Breast epithelium (tissue), 4 donors: ENCODE measurements at regions not wholly inside any gene's neighbourhood (a gene's known extent, or its start where the extent isn't known, plus 50 kb on each side); places are given as distances from the start of the nearest gene placed in this dataset.

Source experiments
- DNase-seq, 2 donors: peaks; one replicate each; pipeline ENCODE4 v3.0.0-alpha.2; 2019; ENCODE audit warnings: low spot score in 2 of 2
- H3K27ac ChIP-seq, 2 donors: fragments of 200-600 bp; sonication (generic) in 1 of 2; one replicate each; pipeline ENCODE4 v1.5.1; 2016 to 2019; ENCODE audit warnings: mild to moderate bottlenecking in 1 of 2
- H3K27me3 ChIP-seq, 2 donors: fragments of 200-600 bp; sonication (generic) in 1 of 2; one replicate each; pipeline versions ENCODE4 v1.5.1 to v1.6.0; 2017 to 2019; ENCODE audit warnings: control low read depth in 1 of 2, mild to moderate bottlenecking in 1 of 2
- H3K36me3 ChIP-seq: fragments of 200-600 bp; one replicate; pipeline ENCODE4 v1.5.1; 2019
- H3K4me1 ChIP-seq, 2 donors: fragments of 200-600 bp; sonication (generic); one replicate each; pipeline ENCODE4 v1.5.1; 2016 to 2019; ENCODE audit warnings: control low read depth in 1 of 2
- H3K4me3 ChIP-seq, 3 donors: fragments of 200-600 bp; sonication (generic); 1 replicate in 2 of 3; 2 replicates in 1 of 3; pipeline ENCODE4 v1.5.1; 2016 to 2019; ENCODE audit warnings: mild to moderate bottlenecking in 3 of 3, moderate library complexity in 2 of 3
- H3K9me3 ChIP-seq, 2 donors: fragments of 200-600 bp; sonication (generic) in 1 of 2; one replicate each; pipeline ENCODE4 v1.5.1; 2016 to 2019; ENCODE audit warnings: control low read depth in 1 of 2
- CTCF ChIP-seq, 3 donors: fragments of 450-650 bp; IDR thresholded peaks; one replicate each; pipeline ENCODE4 v1.5.1; 2016 to 2017; ENCODE audit warnings: antibody characterized with exemption in 3 of 3, mild to moderate bottlenecking in 3 of 3, moderate library complexity in 3 of 3
- POLR2A ChIP-seq: fragments of 450-650 bp; IDR thresholded peaks from one replicate; pipeline ENCODE4 v1.6.1; 2016; ENCODE audit warnings: antibody characterized with exemption, mild to moderate bottlenecking, moderate library complexity
- POLR2AphosphoS5 ChIP-seq, 3 donors: sonication (generic); formaldehyde crosslinking; IDR thresholded peaks; one replicate each; pipeline ENCODE4 v1.6.1; 2017; ENCODE audit warnings: antibody characterized with exemption in 3 of 3
- intact Hi-C: fragments of 100-400 bp; cut with DNase I; formaldehyde crosslinking; loops from one replicate; pipeline ENCODE4 v1.15.1; 2023; ENCODE audit warnings: low total_unique reads

GRCh38 chr2:19490846-19491435, 132.5 kb upstream of the OSR1 start:
- Histone ChIP-seq H3K9me3 (no peaks in the 10 kb centered on the region), H3K4me3 (no peak overlapping the region), H3K27ac (peak overlapping the region in 1 of 2 donors; percentile 39), H3K4me1 (no peaks in the 10 kb centered on the region), H3K36me3 (no peaks in the 10 kb centered on the region), H3K27me3 (no peaks in the 10 kb centered on the region)
- no peak for TF ChIP-seq CTCF (IDR thresholded peaks at IDR 0.05)
- TF ChIP-seq POLR2AphosphoS5 (IDR thresholded peaks at IDR 0.05): peak in 1 of 3 donors; percentile 50
- DNase-seq: no peak
- intact Hi-C loops: no loop called here

- Histone ChIP-seq H3K4me3 (no peak overlapping the region), H3K4me1 (no peaks in the 10 kb centered on the region), H3K27me3 (no peaks in the 10 kb centered on the region), H3K9me3 (no peaks in the 10 kb centered on the region), H3K36me3 (no peaks in the 10 kb centered on the region), H3K27ac (no peak overlapping the region)
- intact Hi-C loops: no loop called here
- DNase-seq: no peak
- TF ChIP-seq POLR2A: no peak
- no peak for TF ChIP-seq CTCF (IDR thresholded peaks at IDR 0.05)
- TF ChIP-seq POLR2AphosphoS5 (IDR thresholded peaks at IDR 0.05): no peak
Observed at GRCh38 chr2:19488009-19488691, 129.7 kb upstream of the OSR1 start.

GRCh38 chr2:19484736-19485135, 126.3 kb upstream of the OSR1 start:
- Histone ChIP-seq H3K4me1 (no peaks in the 10 kb centered on the region), H3K27me3 (no peaks in the 10 kb centered on the region), H3K9me3 (no peaks in the 10 kb centered on the region), H3K36me3 (no peaks in the 10 kb centered on the region), H3K27ac (no peak overlapping the region), H3K4me3 (no peak overlapping the region)
- intact Hi-C loops: loop anchor here (5.0 kb wide), 1 partner anchor 507 kb away; no protein-coding TSS in a partner anchor
- no peak for DNase-seq
- TF ChIP-seq CTCF (IDR thresholded peaks at IDR 0.05) (no peak), POLR2A (no peak), POLR2AphosphoS5 (IDR thresholded peaks at IDR 0.05) (no peak)

GRCh38 chr2:19480673-19481072, 122.2 kb upstream of the OSR1 start:
- Histone ChIP-seq H3K4me3 (no peak overlapping the region), H3K27me3 (no peaks in the 10 kb centered on the region), H3K27ac (no peak overlapping the region), H3K36me3 (no peaks in the 10 kb centered on the region), H3K9me3 (no peaks in the 10 kb centered on the region), H3K4me1 (no peaks in the 10 kb centered on the region)
- no peak for TF ChIP-seq POLR2A
- TF ChIP-seq CTCF (IDR thresholded peaks at IDR 0.05): no peak
- TF ChIP-seq POLR2AphosphoS5 (IDR thresholded peaks at IDR 0.05): peak in 1 of 3 donors; percentile 40
- intact Hi-C loops: loop anchor here (5.0 kb wide), 1 partner anchor 503 kb away; no protein-coding TSS in a partner anchor
- peak in 1 of 2 donors; percentile 32 for DNase-seq

- H3K9me3 ChIP-seq: no peaks in the 10 kb centered on the region
- intact Hi-C loops: loop anchor here (5.0 kb wide), 1 partner anchor 502 kb away; no protein-coding TSS in a partner anchor
- H3K36me3 ChIP-seq: no peaks in the 10 kb centered on the region
- no peak overlapping the region for H3K4me3 ChIP-seq
- H3K27me3 ChIP-seq: no peaks in the 10 kb centered on the region
- DNase-seq: no peak
- no peaks in the 10 kb centered on the region for H3K4me1 ChIP-seq
- TF ChIP-seq POLR2AphosphoS5 (IDR thresholded peaks at IDR 0.05): no peak
- TF ChIP-seq POLR2A: no peak
- TF ChIP-seq CTCF (IDR thresholded peaks at IDR 0.05): no peak
- no peak overlapping the region for H3K27ac ChIP-seq
Observed at GRCh38 chr2:19479666-19480065, 121.2 kb upstream of the OSR1 start.
